GM12878 (cell line): ENCODE measurements at regions not wholly inside any gene's neighbourhood (a gene's known extent, or its start where the extent isn't known, plus 50 kb on each side); places are given as distances from the start of the nearest gene placed in this dataset.

Experiments
- ATAC-seq: fragments of 200-7000 bp; cut with Tn5 transposase; 3 replicates; pipeline ENCODE4 v1.9.1; 2020; ENCODE audit warnings: mild to moderate bottlenecking, moderate library complexity
- BruUV-seq: library from RNA; stranded (reverse); fragments of 400-500 nt; replicated peaks from 2 replicates; lab custom pipeline; 2021; lab: Mats Ljungman, UMichigan
- CTCF ChIA-PET: fragments of 300-600 bp; sonication (Branson Sonifier 250); formaldehyde crosslinking; extraction: SDS; loops from one replicate; lab custom pipeline; 2021; ENCODE audit warnings: inconsistent platforms; lab: Yijun Ruan, JAX
- POLR2A ChIA-PET: fragments of 350-600 bp; formaldehyde crosslinking; extraction: SDS; loops from one replicate; lab custom pipeline; 2021; ENCODE audit warnings: inconsistent platforms; lab: Charles Lee
- RAD21 ChIA-PET: fragments of 300-600 bp; sonication (Branson Sonifier 250); formaldehyde crosslinking; loops from one replicate; lab custom pipeline; 2023; ENCODE audit warnings: antibody characterized with exemption; ENCODE audit not compliant: unreplicated experiment; lab: Charles Lee
- SMC1A ChIA-PET: fragments of 300-600 bp; sonication (Branson Sonifier 250); formaldehyde crosslinking; loops from one replicate; lab custom pipeline; 2023; ENCODE audit not compliant: unreplicated experiment, uncharacterized antibody; lab: Charles Lee
- DNase-seq: peaks from one replicate; pipeline ENCODE4 v3.0.0-alpha.2; 2011; ENCODE audit warnings: low read depth, low spot score
- FAIRE-seq: peaks from 3 replicates; lab custom pipeline; 2011; peaks lifted over from hg19 to GRCh38; lab: Jason Lieb, UNC
- H2AFZ ChIP-seq: 2 replicates; pipeline ENCODE4 v1.6.0; 2011; ENCODE audit warnings: low read depth, low read length, control low read depth; ENCODE audit not compliant: control insufficient read depth
- H3K27ac ChIP-seq: 2 replicates; pipeline ENCODE4 v1.5.1; 2011; ENCODE audit warnings: control low read depth; ENCODE audit not compliant: control insufficient read depth, insufficient read depth
- H3K27me3 ChIP-seq, 2 experiments: replicated peaks in 1 of 2; 2 replicates each; pipeline versions ENCODE4 v1.6.0 to v1.6.1; 2011; ENCODE audit warnings: low read length in 1 of 2; ENCODE audit not compliant: control insufficient read depth in 2 of 2, insufficient read depth in 2 of 2
- H3K36me3 ChIP-seq, 2 experiments: 2 replicates each; pipeline ENCODE4 v1.5.1; 2011; ENCODE audit warnings: low read length in 1 of 2; ENCODE audit not compliant: control insufficient read depth in 2 of 2, insufficient read depth in 2 of 2
- H3K4me1 ChIP-seq: 2 replicates; pipeline ENCODE4 v1.6.1; 2011; ENCODE audit warnings: mild to moderate bottlenecking, low read length, moderate library complexity, mixed read lengths; ENCODE audit not compliant: control insufficient read depth, insufficient read depth
- H3K4me2 ChIP-seq: 2 replicates; pipeline ENCODE4 v1.6.0; 2011; ENCODE audit warnings: control low read depth; ENCODE audit not compliant: control insufficient read depth, insufficient read depth
- H3K4me3 ChIP-seq: fragments of 200-600 bp; sonication (generic); 2 replicates; pipeline ENCODE4 v1.5.1; 2016
- H3K79me2 ChIP-seq: 2 replicates; pipeline ENCODE4 v1.6.0; 2011; ENCODE audit warnings: low read length; ENCODE audit not compliant: control insufficient read depth, insufficient read depth
- H3K9ac ChIP-seq: 2 replicates; pipeline ENCODE4 v1.8.0; 2011; ENCODE audit warnings: low read length, control low read depth, mixed read lengths; ENCODE audit not compliant: control insufficient read depth, insufficient read depth
- H3K9me3 ChIP-seq: replicated peaks from 3 replicates; pipeline ENCODE4 v1.5.1; 2011; ENCODE audit warnings: mild to moderate bottlenecking, low read length; ENCODE audit not compliant: control insufficient read depth, insufficient read depth
- H4K20me1 ChIP-seq: 2 replicates; pipeline ENCODE4 v1.6.0; 2011; ENCODE audit not compliant: control insufficient read depth, insufficient read depth
- ATF7 ChIP-seq: fragments of 450-650 bp; IDR thresholded peaks from 2 replicates; pipeline ENCODE4 v1.6.1; 2016; ENCODE audit warnings: low read depth, mild to moderate bottlenecking
- CHD2 ChIP-seq: IDR thresholded peaks from 2 replicates; pipeline ENCODE4 v1.6.1; 2011; ENCODE audit warnings: low read depth, low read length, improper control_type of control experiment, borderline replicate concordance
- FOXM1 ChIP-seq: IDR thresholded peaks from 2 replicates; pipeline ENCODE4 v1.6.1; 2012; ENCODE audit warnings: low read depth, mild to moderate bottlenecking, inconsistent platforms, low read length, moderate library complexity
- IRF4 ChIP-seq: IDR thresholded peaks from 2 replicates; pipeline ENCODE4 v1.6.1; 2011; ENCODE audit warnings: low read depth, low read length
- MEF2A ChIP-seq: IDR thresholded peaks from 2 replicates; pipeline ENCODE4 v1.6.1; 2011; ENCODE audit warnings: low read depth, mild to moderate bottlenecking, low read length, moderate library complexity; ENCODE audit not compliant: insufficient read depth
- MLLT1 ChIP-seq: fragments of 450-650 bp; IDR thresholded peaks from 2 replicates; pipeline ENCODE4 v1.6.1; 2016; ENCODE audit warnings: mild to moderate bottlenecking
- NR2C2 ChIP-seq: IDR thresholded peaks from 2 replicates; pipeline ENCODE4 v1.6.1; 2011; ENCODE audit warnings: borderline replicate concordance, low read depth; ENCODE audit not compliant: control insufficient read depth, insufficient read length
- PML ChIP-seq: IDR thresholded peaks from 2 replicates; pipeline ENCODE4 v1.6.1; 2012; ENCODE audit warnings: low read length, inconsistent platforms
- POLR2AphosphoS5 ChIP-seq: IDR thresholded peaks from 2 replicates; pipeline ENCODE4 v1.6.1; 2011; ENCODE audit warnings: mild to moderate bottlenecking, low read length, inconsistent platforms
- SIX5 ChIP-seq: IDR thresholded peaks from 2 replicates; pipeline ENCODE4 v1.6.1; 2011; ENCODE audit warnings: mild to moderate bottlenecking, low read depth, low read length, moderate library complexity; ENCODE audit not compliant: severe bottlenecking
- SKIL ChIP-seq: fragments of 450-650 bp; IDR thresholded peaks from 2 replicates; pipeline ENCODE4 v1.6.1; 2017; ENCODE audit warnings: mild to moderate bottlenecking, low read depth, inconsistent platforms; ENCODE audit not compliant: poor library complexity, severe bottlenecking
- SMARCA5 ChIP-seq: fragments of 450-650 bp; IDR thresholded peaks from 2 replicates; pipeline ENCODE4 v1.6.1; 2017; ENCODE audit warnings: mild to moderate bottlenecking
- SMC3 ChIP-seq: IDR thresholded peaks from 2 replicates; pipeline ENCODE4 v1.6.1; 2011; ENCODE audit warnings: low read length, improper control_type of control experiment, borderline replicate concordance
- WRNIP1 ChIP-seq: IDR thresholded peaks from 2 replicates; pipeline ENCODE4 v1.6.1; 2011; ENCODE audit warnings: low read depth, low read length, improper control_type of control experiment, borderline replicate concordance
- ZNF24 ChIP-seq: fragments of 450-650 bp; IDR thresholded peaks from 2 replicates; pipeline ENCODE4 v1.6.1; 2017; ENCODE audit warnings: antibody characterized with exemption, mild to moderate bottlenecking
- WGBS: methylation state at CpG from one replicate; pipeline ENCODE4 v1.1.6; 2016; ENCODE audit warnings: low lambda C conversion rate; ENCODE audit not compliant: insufficient replicate concordance, insufficient coverage; ENCODE audit errors: missing lambda C conversion rate; 5-methylcytosine and 5-hydroxymethylcytosine counted together
- in situ Hi-C: fragments of 300-500 bp; cut with MboI; formaldehyde crosslinking; loops from 9 replicates; pipeline ENCODE4 v1.14.3; 2018; ENCODE audit warnings: mixed read lengths
- intact Hi-C: fragments of 100-400 bp; cut with micrococcal nuclease; formaldehyde crosslinking; loops from one replicate; pipeline ENCODE4 v1.14.2; 2022; ENCODE audit not compliant: unreplicated experiment

GRCh38 chr14:42391146-42391834, 784.6 kb downstream of the LRFN5 start:
- no peak for FAIRE-seq
- DNase-seq: no peak
- intact Hi-C loops: no loop called here
- Histone ChIP-seq H3K4me3 (no peak overlapping the region), H2AFZ (no peak overlapping the region), H3K9ac (no peak overlapping the region), H3K79me2 (no peaks in the 10 kb centered on the region), H3K9me3 (no peaks in the 10 kb centered on the region; the same call in 2 of the 3 replicates), H4K20me1 (no peaks in the 10 kb centered on the region), H3K4me2 (no peak overlapping the region), H3K36me3 (no peaks in the 10 kb centered on the region), H3K27me3 (no peaks in the 10 kb centered on the region), H3K27ac (no peak overlapping the region), H3K4me1 (no peaks in the 10 kb centered on the region)
- ChIA-PET RAD21 (no interaction called here), SMC1A (interaction anchor here (0.7 to 0.9 kb wide), 3 partner anchors 10 to 13 kb away, joined by 3 to 4 read pairs (median 3); no protein-coding TSS in a partner anchor), POLR2A (no interaction called here), CTCF (no interaction called here)
- WGBS: 8% methylated on average over 3 of the region's 3 CpGs
- in situ Hi-C loops: no loop called here
- TF ChIP-seq PML: no peak
- TF ChIP-seq MLLT1: no peak
- no peak for TF ChIP-seq FOXM1
- TF ChIP-seq POLR2AphosphoS5: no peak
- no peak for TF ChIP-seq NR2C2
- no peak for TF ChIP-seq ATF7
- no peak for TF ChIP-seq SKIL
- no peak for TF ChIP-seq SMC3
- no peak for TF ChIP-seq SMARCA5
- no peak for TF ChIP-seq CHD2
- TF ChIP-seq SIX5: no peak
- TF ChIP-seq MEF2A: no peak
- TF ChIP-seq IRF4: no peak
- no peak for TF ChIP-seq ZNF24
- TF ChIP-seq WRNIP1: no peak
- BruUV-seq: no TSS peak
- ATAC-seq: peak; percentile 67
